HG03575 (cell line): ENCODE measurements at regions not wholly inside any gene's neighbourhood (a gene's known extent, or its start where the extent isn't known, plus 50 kb on each side); places are given as distances from the start of the nearest gene placed in this dataset.

Experiments used
- ATAC-seq: cut with Tn5 transposase; IDR thresholded peaks from one replicate; pipeline ENCODE4 v1.9.1; 2021; ENCODE audit not compliant: unreplicated experiment, insufficient number of reproducible peaks, low FRiP score; ENCODE audit errors: extremely low read depth

DNA sequence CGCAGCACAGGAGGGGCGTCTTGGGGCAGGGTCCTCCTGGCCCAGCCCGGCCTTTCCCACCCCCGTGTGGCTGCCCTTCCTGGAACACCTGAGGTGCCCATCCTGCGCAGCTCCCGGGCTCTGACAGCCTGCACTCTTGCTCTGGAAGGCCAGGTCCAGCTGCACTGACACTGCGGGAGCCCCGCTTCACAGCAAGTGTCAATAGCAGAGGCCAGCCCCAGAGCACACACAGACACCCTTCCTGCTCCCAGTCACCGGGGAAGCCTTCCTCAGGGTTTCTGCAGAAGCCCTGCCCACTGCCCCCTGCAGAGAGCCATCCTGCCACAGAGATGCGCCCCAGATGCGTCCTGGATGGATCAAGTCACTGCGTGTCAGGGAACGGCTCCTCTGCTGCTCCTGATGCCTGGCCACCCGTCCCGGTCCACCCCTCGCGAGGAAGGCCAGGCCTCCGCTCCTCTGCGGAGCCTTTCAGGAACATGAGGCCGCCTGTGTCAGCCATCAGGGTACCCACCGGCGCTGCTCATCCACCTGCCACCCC lies 519.2 kb upstream of the MYT1L start:
- no peak for ATAC-seq

DNA sequence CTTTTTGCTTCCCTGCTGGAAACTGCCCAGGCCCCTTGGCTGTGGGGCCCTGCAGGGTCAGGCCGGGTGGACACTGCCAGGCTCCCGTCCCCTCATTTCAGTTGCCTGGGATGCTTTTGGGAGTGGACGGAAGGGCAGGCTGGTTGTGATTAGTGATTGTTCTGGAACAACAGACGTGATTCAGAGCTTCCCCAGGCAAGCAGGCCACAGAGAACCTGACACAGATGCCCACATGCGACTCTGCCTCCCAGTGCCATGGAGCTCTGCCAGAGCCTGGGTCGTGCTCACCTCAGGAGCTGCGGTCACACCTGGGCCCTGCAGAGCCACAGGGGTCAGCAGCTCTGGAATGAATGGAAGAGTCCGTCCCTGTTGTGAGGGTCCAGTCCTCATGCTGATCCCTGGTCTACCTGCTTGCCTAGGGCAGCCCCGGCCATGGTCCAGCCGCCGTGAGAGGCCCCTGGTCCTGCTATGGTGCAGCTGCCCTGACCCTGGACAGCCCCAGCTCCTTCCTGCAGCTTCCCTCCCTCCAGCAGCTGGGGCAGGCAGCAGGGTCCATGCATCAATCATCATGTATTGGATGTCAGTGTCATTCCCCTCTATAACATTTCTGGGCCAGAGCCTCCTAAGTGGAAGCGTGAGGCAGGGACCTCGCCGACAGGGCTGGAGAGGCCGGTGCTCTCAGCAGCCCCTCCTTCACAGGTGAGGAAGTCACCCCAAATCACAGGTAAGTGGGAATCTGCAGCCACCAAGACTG lies 518.6 kb upstream of the MYT1L start:
- no peak for ATAC-seq

GRCh38 chr2:2848621-2849333 lies 517.7 kb upstream of the MYT1L start:
- no peak for ATAC-seq

DNA sequence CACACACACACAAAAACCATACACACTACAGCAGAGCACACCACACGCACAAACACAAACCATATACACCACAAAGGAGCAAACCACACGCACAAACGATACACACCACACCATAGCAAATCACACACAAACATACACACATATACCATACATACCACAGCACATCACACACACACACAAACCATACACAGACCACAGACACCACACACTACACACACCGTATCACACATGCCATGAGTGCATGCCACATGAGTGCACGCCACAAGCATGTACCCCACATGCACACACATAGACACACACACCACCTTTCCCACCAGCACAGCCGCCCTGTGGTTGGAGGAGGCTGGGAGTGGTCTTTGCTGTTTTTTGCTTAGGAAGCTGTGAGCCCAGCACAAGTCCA lies 517.1 kb upstream of the MYT1L start:
- no peak for ATAC-seq

DNA sequence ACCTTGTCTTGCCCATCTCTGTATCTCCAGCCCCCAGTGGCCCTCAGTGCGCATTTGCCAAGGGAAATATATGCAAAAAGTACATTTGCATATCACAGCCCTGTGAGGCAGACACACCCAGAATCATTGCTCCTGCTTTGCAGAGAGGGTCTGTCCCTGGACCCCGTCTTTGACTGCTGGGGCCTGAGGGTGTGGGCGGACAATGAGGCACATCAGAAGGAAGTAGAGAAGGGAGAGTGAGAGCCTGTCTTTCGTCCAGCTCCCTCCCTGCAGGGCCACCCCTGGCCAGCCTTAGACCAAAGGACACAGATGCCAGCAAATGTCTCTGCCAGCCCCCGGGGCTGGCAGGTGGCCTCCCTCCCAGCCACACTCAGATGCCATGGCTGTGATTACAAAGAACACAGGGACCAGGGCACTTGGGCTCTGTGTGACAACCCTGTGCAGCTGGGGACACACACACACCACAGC lies 516.2 kb upstream of the MYT1L start:
- no peak for ATAC-seq

DNA sequence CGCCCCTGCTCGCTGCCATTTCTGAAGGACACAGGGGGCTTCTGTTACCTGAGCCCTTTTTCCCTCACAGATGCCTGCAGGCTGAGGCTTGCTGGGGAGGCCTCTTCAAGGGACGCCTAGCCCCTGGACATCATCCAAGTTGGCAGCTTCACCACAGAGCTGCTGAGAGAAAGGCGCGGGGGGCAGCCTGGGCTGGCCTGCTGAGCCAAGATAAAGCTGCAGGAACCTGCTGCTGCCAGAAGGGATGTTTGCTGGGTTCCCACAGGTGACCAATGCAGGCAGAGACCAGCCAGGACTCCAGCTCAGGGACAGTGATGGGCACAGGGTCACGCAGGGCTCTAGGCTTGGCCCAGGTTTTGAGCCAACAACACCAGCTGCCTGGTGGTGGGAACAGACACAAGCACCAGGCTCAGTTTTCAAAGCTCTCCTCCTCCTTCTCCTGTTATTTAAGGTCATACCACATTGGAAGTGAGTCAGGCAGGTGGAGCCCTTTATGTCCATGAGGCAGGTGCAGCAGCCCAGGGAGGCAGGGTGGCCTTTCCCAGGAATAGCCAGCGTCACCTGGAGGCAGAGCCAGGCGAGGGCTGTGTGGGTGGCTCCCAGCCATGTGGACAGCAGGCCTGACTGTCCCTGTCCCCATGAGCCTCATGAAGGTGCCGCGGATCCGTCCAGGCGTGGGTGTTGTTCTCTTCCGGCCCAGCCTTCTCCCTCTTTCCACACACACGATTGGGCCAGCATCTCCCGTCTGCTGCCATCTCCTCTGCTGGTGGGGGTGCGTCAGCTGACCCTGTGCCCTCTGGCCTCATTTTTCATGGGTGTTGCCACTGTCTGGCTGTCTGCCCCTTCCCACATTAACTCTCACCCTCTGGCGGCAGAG lies 515.5 kb upstream of the MYT1L start:
- no peak for ATAC-seq

DNA sequence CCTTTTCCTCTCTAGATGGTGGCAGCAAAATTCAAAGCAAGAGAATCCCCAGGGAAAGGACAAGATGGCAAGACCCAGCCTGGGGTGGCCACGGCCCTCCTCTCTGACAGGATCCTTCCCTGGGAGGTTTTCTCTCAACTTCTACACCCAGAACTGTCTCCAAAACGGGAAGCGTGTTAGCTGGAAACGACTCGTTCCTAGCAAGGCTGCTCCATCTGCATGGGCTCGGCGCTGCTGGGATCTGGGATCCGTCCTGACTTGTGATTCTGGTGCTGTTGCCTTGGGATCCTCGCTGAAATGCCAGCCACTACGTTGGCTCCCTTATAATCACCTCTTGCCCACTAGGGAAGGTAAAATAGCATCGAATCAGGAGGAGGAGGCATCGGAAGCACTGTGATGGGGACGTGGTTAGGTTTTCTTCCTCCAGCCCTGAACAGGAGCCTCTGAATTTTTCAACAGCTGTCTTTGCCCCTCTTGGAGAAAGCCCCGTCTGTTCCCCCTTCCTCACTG lies 514.8 kb upstream of the MYT1L start:
- no peak for ATAC-seq

DNA sequence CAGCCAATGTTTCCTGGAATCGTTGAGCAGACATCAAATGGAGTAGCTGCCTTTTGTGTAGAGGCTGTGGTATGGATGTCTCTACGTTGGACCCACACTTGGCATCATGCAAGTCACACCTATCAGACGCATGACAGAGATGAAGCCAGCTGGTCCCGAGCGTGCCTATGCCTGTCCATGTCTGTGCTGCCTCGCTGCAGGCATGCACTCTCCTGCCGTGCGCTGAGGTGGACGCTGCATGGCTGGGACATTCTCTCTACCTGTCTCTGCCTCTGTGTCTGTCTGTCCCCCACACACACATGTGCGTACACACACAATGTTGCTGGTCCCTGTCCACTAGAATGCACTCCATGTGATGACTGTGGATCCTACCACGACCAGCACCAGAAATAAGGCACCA lies 514.2 kb upstream of the MYT1L start:
- ATAC-seq: no peak

GRCh38 chr2:2843969-2844548 lies 513.0 kb upstream of the MYT1L start:
- ATAC-seq: no peak

DNA sequence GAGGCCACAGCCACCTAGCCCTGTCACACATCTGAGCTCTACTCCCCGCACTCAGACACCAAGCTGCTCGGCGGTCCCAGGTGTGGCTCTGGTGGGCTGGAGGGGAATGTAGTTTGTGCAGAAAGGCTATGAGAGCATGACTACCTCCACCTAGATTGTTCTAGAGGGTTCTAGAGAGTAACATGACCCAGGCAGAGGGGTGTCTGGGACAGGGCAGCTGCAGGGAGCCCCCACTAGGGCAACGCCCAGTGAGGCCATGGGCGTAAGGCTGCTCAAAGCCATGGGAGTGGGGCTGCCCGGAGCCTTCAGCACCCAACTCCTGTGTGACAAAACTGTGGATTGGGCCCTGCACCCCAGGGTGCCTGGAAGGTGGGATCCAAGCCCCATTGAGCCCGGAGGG lies 511.4 kb upstream of the MYT1L start:
- no peak for ATAC-seq

DNA sequence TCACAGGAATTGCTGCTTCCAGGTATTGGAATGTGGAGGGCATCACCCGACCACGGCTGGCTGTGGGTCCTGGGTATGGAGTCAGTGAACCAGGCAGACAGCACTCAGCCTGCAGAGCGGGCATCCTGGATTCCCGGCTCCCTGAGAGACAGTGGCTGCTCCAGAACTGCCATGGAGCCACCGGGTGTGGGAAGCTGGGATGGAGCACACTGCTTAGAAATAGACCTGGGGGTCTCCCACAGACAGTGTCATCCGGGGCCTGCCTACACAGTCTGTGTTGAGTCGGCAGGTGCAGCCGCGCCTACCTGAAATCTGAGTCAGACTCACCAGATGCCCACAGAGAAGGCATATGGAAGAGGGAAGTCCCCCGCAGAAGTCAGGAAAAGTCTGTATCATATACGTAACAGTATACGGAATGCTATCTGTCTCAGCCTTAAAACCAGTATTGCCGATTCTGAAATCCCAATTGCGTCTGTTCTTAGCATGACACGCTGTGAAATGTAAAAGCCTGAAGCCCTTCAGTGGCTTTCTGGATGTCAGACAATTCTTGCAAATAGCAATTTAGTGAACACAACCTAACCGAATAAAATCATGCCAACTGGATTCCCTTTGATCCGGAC lies 509.7 kb upstream of the MYT1L start:
- ATAC-seq: no peak

GRCh38 chr2:2839782-2840531 lies 508.9 kb upstream of the MYT1L start:
- no peak for ATAC-seq

DNA sequence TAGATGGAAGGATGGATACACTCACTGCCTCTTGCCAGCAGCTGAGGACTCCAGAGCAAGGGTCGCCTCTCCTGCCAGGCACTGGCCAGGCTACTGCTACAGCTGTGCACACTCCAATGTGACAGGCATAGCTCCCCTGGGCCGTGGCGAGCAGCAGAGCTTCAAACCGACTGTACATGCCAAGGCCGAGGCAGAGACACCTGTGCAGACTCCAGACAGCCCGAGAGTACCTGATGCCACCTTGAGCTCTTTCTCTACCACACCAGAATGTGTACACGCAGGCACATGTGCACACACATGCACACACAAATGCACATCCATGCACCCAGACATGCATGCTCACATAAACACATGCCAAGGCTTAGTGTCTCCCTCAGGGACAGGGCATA lies 508.3 kb upstream of the MYT1L start:
- no peak for ATAC-seq

DNA sequence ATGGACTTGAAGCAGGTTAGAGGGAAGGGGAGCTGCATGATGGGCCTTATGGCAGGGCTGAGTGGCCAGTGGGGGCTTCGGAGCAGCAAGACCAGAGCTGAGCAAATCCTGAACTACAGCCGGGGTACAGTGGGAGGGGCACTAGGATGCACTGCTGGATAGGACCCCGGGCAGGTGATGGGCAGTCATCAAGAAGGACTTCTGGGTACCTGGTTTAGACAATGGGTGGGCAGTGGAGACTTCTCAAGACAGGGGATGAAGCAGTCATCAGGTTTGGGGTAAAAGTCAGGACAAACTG lies 507.4 kb upstream of the MYT1L start:
- ATAC-seq: no peak

DNA sequence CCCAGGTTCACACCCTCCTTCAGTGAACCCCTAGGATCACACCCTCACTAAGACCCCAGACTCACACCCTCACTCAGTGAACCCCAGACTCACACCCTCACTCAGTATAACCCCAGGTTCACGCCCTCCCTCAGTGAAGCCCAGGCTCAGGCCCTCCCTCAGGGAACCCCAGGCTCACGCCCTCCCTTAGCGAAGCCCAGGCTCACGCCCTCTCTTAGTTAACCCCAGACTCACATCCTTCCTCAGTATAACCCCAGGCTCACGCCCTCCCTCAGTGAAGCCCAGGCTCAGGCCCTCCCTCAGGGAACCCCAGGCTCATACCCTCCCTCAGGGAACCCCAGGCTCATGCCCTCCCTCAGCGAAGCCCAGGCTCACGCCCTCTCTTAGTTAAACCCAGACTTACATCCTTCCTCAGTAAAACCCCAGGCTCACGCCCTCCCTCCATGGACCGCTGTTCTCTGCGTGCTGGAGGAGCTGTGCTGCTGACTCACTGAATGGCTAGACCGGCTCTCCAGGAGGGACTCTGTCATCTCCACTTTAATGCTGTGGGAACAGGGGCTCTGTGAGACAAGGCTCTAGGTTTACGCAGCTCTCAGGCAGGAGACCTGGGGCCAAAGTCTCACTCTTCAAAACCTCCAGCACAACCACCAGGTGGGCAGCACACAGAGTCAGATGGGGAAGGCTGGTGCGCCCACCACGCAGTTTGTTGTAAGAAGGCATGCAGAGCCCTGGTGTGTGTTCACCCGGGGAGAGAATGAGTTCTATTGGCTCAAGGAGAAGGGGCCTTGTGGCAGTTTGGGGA lies 506.9 kb upstream of the MYT1L start:
- no peak for ATAC-seq

GRCh38 chr2:2836343-2837070 lies 505.4 kb upstream of the MYT1L start:
- ATAC-seq: no peak
